HCT116 (cell line): ENCODE measurements at regions not wholly inside any gene's neighbourhood (a gene's known extent, or its start where the extent isn't known, plus 50 kb on each side); places are given as distances from the start of the nearest gene placed in this dataset.
A peak's percentile ranks its signal among the peaks of the same experiment; 100 is the strongest.

Experiments
- ATAC-seq: fragments of 200-7000 bp; cut with Tn5 transposase; 2 replicates; pipeline ENCODE4 v1.9.1; 2020; ENCODE audit warnings: mild to moderate bottlenecking, moderate library complexity
- BruUV-seq: library from RNA; stranded (reverse); fragments of 400-500 nt; replicated peaks from 2 replicates; lab custom pipeline; 2021; lab: Mats Ljungman, UMichigan
- CTCF ChIA-PET: fragments of 300-600 bp; sonication (Branson Sonifier 250); formaldehyde crosslinking; loops from one replicate; lab custom pipeline; 2021; ENCODE audit warnings: antibody characterized with exemption; lab: Charles Lee
- POLR2A ChIA-PET: fragments of 300-600, 350-600 bp; sonication (Branson Sonifier 250); formaldehyde crosslinking; loops from one replicate; lab custom pipeline; 2021; ENCODE audit warnings: antibody characterized with exemption; lab: Charles Lee
- RAD21 ChIA-PET, 2 experiments: fragments of 300-600 bp; sonication (Branson Sonifier 250); formaldehyde crosslinking; loops; one replicate each; lab custom pipeline; 2023; ENCODE audit warnings: low total read pairs in 2 of 2; ENCODE audit not compliant: uncharacterized antibody in 2 of 2, unreplicated experiment in 2 of 2, low non-redundant PET in 1 of 2; lab: Charles Lee
- DNase-seq: peaks from one replicate; pipeline ENCODE4 v3.0.0-alpha.2; 2010; ENCODE audit warnings: low read depth, low spot score
- H2AFZ ChIP-seq: fragments of 200-600 bp; shearing (Covaris generic), sonication (generic); 2 replicates; pipeline ENCODE4 v1.6.1; 2017; ENCODE audit warnings: low read depth, mixed run types, mixed read lengths, antibody characterized with exemption, low read length; ENCODE audit not compliant: poor library complexity, severe bottlenecking
- H3K27ac ChIP-seq: 2 replicates; pipeline ENCODE4 v1.5.1; 2012; ENCODE audit warnings: low read depth, low read length
- H3K27me3 ChIP-seq: fragments of 200-600 bp; sonication (generic); 2 replicates; pipeline ENCODE4 v1.6.1; 2016; ENCODE audit warnings: mixed run types, low read length, mixed read lengths; ENCODE audit not compliant: insufficient read depth
- H3K36me3 ChIP-seq, 2 experiments: fragments of 200-500 bp in 1 of 2; fragments of 200-600 bp in 1 of 2; sonication (Bioruptor generic) in 1 of 2; sonication (generic) in 1 of 2; 2 replicates each; pipeline versions ENCODE4 v1.5.1 to v1.6.1; 2014 to 2016; ENCODE audit warnings: low read length in 2 of 2, inconsistent platforms in 1 of 2, mixed read lengths in 1 of 2, mixed run types in 1 of 2; ENCODE audit not compliant: insufficient read depth in 2 of 2, control insufficient read depth in 1 of 2
- H3K4me1 ChIP-seq, 2 experiments: fragments of 200-600 bp in 1 of 2; sonication (generic) in 1 of 2; 2 replicates each; pipeline versions ENCODE4 v1.5.1 to v1.6.1; 2012 to 2017; ENCODE audit warnings: low read length in 2 of 2, inconsistent platforms in 1 of 2, mild to moderate bottlenecking in 1 of 2, mixed read lengths in 1 of 2, mixed run types in 1 of 2, moderate library complexity in 1 of 2; ENCODE audit not compliant: insufficient read depth in 2 of 2, control insufficient read depth in 1 of 2
- H3K4me2 ChIP-seq: fragments of 200-600 bp; sonication (generic); 2 replicates; pipeline ENCODE4 v1.6.1; 2017; ENCODE audit warnings: mixed run types, low read length, mixed read lengths
- H3K4me3 ChIP-seq, 2 experiments: fragments of 200-600 bp in 1 of 2; sonication (generic) in 1 of 2; replicated peaks in 1 of 2; 2 replicates each; pipeline ENCODE4 v1.5.1; 2011 to 2016; ENCODE audit warnings: low read length in 2 of 2, control low read depth in 1 of 2, low read depth in 1 of 2, mild to moderate bottlenecking in 1 of 2, mixed read lengths in 1 of 2, mixed run types in 1 of 2
- H3K79me2 ChIP-seq: fragments of 200-600 bp; sonication (generic); 2 replicates; pipeline ENCODE4 v1.6.1; 2017; ENCODE audit warnings: mild to moderate bottlenecking, mixed run types, low read length, moderate library complexity, mixed read lengths; ENCODE audit not compliant: insufficient read depth
- H3K9ac ChIP-seq: fragments of 200-600 bp; sonication (generic); 2 replicates; pipeline ENCODE4 v1.6.1; 2016; ENCODE audit warnings: low read length, mixed read lengths
- H3K9me2 ChIP-seq: fragments of 200-600 bp; sonication (generic), shearing (Covaris generic); 2 replicates; pipeline ENCODE4 v1.6.1; 2017; ENCODE audit warnings: mixed run types, mild to moderate bottlenecking, moderate library complexity; ENCODE audit not compliant: insufficient read depth
- H3K9me3 ChIP-seq, 2 experiments: fragments of 200-500 bp in 1 of 2; fragments of 200-600 bp in 1 of 2; sonication (Bioruptor generic) in 1 of 2; sonication (generic) in 1 of 2; 2 replicates each; pipeline ENCODE4 v1.6.1; 2014 to 2017; ENCODE audit warnings: low read length in 2 of 2, mixed read lengths in 2 of 2, inconsistent platforms in 1 of 2, low read depth in 1 of 2, mild to moderate bottlenecking in 1 of 2, mixed run types in 1 of 2, moderate library complexity in 1 of 2; ENCODE audit not compliant: control insufficient read depth in 1 of 2, insufficient read depth in 1 of 2
- H4K20me1 ChIP-seq: fragments of 200-600 bp; sonication (generic), shearing (Covaris generic); 2 replicates; pipeline ENCODE4 v1.6.1; 2017; ENCODE audit warnings: mixed run types, mild to moderate bottlenecking, moderate library complexity; ENCODE audit not compliant: insufficient read depth
- CTCF ChIP-seq, 3 experiments: fragments of 200-600 bp in 1 of 3; sonication (generic) in 1 of 3; IDR thresholded peaks in 2 of 3; conservative IDR thresholded peaks in 1 of 3; 2 replicates each; pipeline ENCODE4 v1.5.1; 2012 to 2017; ENCODE audit warnings: low read depth in 2 of 3, low read length in 2 of 3, antibody characterized with exemption in 1 of 3, borderline replicate concordance in 1 of 3, control low read depth in 1 of 3, mild to moderate bottlenecking in 1 of 3, mixed read lengths in 1 of 3, mixed run types in 1 of 3, moderate library complexity in 1 of 3; ENCODE audit not compliant: insufficient read depth in 1 of 3
- EZH2 ChIP-seq: fragments of 200-600 bp; sonication (generic); IDR thresholded peaks from 2 replicates; pipeline ENCODE4 v1.6.1; 2017; ENCODE audit warnings: antibody characterized with exemption, mixed run types
- EZH2phosphoT487 ChIP-seq: fragments of 200-600 bp; IDR thresholded peaks from 2 replicates; pipeline ENCODE4 v1.6.1; 2018; ENCODE audit warnings: antibody characterized with exemption, borderline replicate concordance
- MAX ChIP-seq: IDR thresholded peaks from 2 replicates; pipeline ENCODE4 v1.6.1; 2012
- POLR2AphosphoS5 ChIP-seq: IDR thresholded peaks from 2 replicates; pipeline ENCODE4 v1.6.1; 2011; ENCODE audit warnings: mild to moderate bottlenecking, low read depth, low read length, moderate library complexity
- SP1 ChIP-seq: IDR thresholded peaks from 2 replicates; pipeline ENCODE4 v1.6.1; 2012; ENCODE audit warnings: low read depth
- YY1 ChIP-seq: IDR thresholded peaks from 2 replicates; pipeline ENCODE4 v1.6.1; 2011; ENCODE audit warnings: low read length, low read depth, moderate library complexity, mild to moderate bottlenecking; ENCODE audit not compliant: insufficient replicate concordance; ENCODE audit errors: extremely low read depth
- ZFX ChIP-seq: fragments of 450-650 bp; IDR thresholded peaks from 2 replicates; pipeline ENCODE4 v1.6.1; 2017
- intact Hi-C: fragments of 100-400 bp; cut with micrococcal nuclease; formaldehyde crosslinking; loops from 2 replicates; pipeline ENCODE4 v1.10.0; 2022

- intact Hi-C loops = no loop called here
- peak in 2 of 3 experiments; percentile 39 to 44; a peak in 4 of 6 replicates for TF ChIP-seq CTCF (IDR thresholded peaks at IDR 0.05 in 2 of 3, conservative IDR thresholded peaks at IDR 0.05 in 1 of 3; ENCODE audit: borderline replicate concordance in 1 of 3, insufficient read depth in 1 of 3, low read depth in 2 of 3, low read length in 2 of 3)
- TF ChIP-seq YY1 = no peak
- Histone ChIP-seq H3K4me2 (no peak overlapping the region), H3K9ac (no peak overlapping the region), H3K9me2 (no peaks in the 10 kb centered on the region), H3K4me1 (no peaks in the 10 kb centered on the region), H3K27me3 (no peaks in the 10 kb centered on the region), H3K79me2 (no peaks in the 10 kb centered on the region), H3K36me3 (no peaks in the 10 kb centered on the region), H3K4me3 (no peak overlapping the region), H3K27ac (no peak overlapping the region), H3K9me3 (no peaks in the 10 kb centered on the region; a peak in 1 of 4 replicates), H2AFZ (no peak overlapping the region), H4K20me1 (no peaks in the 10 kb centered on the region)
- ATAC-seq = no peak
- DNase-seq = no peak
- RAD21 ChIA-PET = no interaction called here
- BruUV-seq = no TSS peak
- POLR2A ChIA-PET = no interaction called here
- CTCF ChIA-PET = interaction anchor here (0.7 to 1.4 kb wide), 3 partner anchors 268 to 536 kb away, joined by 3 to 6 read pairs (median 3); no protein-coding TSS in a partner anchor
These were observed 357.8 kb upstream of the CCNG1 start for GRCh38 chr5:163079618-163080017.

GRCh38 chr5:163089230-163089629, 348.2 kb upstream of the CCNG1 start:
- BruUV-seq = no TSS peak
- Histone ChIP-seq H3K9me2 (no peaks in the 10 kb centered on the region), H3K79me2 (no peaks in the 10 kb centered on the region), H3K4me1 (no peaks in the 10 kb centered on the region), H3K9ac (no peak overlapping the region), H3K27ac (no peak overlapping the region), H3K4me2 (no peak overlapping the region), H3K36me3 (no peaks in the 10 kb centered on the region), H2AFZ (no peak overlapping the region), H3K4me3 (no peak overlapping the region), H3K9me3 (no peaks in the 10 kb centered on the region), H3K27me3 (no peaks in the 10 kb centered on the region), H4K20me1 (no peaks in the 10 kb centered on the region)
- ChIA-PET CTCF (no interaction called here), POLR2A (no interaction called here), RAD21 (no interaction called here)
- intact Hi-C loops = no loop called here
- DNase-seq (no peak), ATAC-seq (no peak)
- TF ChIP-seq ZFX (no peak), EZH2phosphoT487 (no peak), EZH2 (no peak), MAX (no peak), SP1 (no peak), POLR2AphosphoS5 (no peak), CTCF (IDR thresholded peaks at IDR 0.05 in 2 of 3, conservative IDR thresholded peaks at IDR 0.05 in 1 of 3; ENCODE audit: borderline replicate concordance in 1 of 3, insufficient read depth in 1 of 3, low read depth in 2 of 3, low read length in 2 of 3) (no peak)
